Stimulated activated CD8-positive, alpha-beta memory T cell treated with anti-CD3 and anti-CD28 coated beads, Interleukin-4, amount 100 ng/mL, for 4 hours (primary cell): ENCODE measurements at regions not wholly inside any gene's neighbourhood (a gene's known extent, or its start where the extent isn't known, plus 50 kb on each side); places are given as distances from the start of the nearest gene placed in this dataset.

Source experiments
- DNase-seq, 2 donors: peaks; one replicate each; pipeline ENCODE4 v3.0.0-alpha.2; 2020; ENCODE audit warnings: low read depth in 2 of 2, low spot score in 1 of 2

DNA sequence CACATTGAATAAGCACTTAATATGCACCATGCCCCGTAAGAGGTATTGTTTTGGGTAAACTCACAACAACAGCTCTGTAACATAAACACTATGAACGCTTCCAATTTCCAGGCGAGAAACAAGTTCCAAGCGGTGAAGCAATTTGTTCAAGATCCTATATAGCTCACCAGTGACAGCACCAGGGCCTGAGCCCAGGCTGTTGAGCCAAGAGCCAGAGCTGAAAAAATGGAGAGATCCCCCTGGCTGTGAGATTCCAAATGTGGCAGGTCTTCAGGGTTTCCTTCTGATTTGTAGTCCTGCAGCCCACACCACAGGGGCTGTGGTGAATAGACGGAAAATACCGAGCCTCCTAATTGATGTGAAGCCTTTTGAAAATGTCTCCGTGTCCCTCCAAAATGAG is 268.0 kb upstream of the KIRREL3 start:
- no peak for DNase-seq

DNA sequence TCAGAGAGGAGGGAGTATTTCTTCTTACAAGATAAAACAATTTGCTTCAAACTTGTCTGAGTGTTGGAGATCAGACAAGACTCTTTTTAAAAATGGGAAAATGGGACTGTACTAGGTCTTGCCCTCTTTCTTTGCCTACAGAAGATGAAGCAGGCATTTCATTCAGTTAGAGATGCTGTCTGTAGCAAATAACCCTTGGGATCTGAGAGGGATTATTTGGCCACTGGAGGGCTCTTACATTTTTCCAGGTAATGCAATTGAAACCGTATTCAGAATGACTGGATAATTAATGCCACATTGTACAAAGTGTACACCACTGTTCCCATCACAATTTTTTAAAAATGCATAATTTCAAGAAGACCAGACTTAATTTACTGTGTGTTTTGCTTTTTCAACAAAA is 258.5 kb upstream of the KIRREL3 start:
- no peak for DNase-seq

DNA sequence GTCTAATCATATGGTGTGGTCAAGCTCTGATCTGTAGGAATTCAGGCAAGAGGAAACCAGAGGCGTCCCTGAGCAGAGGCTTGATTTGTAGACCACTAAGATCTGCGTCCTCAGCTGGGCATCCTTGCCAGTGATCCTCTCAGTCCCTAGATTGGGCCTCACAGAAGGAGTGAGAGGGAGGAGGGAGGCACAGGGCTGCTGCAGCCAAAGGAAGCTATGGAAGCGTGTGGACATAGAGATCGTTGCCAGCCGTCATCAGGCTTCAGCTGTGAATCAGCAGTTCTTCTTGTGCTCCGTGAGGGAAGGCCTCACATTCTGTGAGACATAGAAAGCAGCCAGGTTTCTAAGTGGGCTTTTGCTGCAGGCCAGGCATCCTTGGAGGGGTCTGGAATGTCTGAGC is 254.6 kb upstream of the KIRREL3 start:
- DNase-seq, result no peak

DNA sequence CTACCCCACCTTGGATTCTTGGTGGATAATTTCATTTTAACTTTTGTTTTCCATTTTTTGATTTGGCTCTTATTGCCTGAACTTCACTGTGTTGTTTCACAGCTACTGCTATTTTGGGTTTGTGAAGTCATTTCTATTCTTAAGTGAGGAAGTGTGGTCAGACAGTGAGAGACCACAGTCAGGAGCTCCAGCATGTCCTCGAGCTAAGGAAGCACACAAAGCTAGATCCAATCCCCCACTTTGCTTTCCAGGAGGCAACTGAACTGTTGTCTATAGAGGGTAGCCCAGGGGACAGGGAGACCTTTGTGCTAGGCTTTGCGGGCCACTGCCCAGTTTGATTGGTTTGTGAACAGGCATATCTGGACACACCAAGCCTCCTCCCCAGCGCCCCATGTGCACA is 251.8 kb upstream of the KIRREL3 start:
- no peak for DNase-seq

DNA sequence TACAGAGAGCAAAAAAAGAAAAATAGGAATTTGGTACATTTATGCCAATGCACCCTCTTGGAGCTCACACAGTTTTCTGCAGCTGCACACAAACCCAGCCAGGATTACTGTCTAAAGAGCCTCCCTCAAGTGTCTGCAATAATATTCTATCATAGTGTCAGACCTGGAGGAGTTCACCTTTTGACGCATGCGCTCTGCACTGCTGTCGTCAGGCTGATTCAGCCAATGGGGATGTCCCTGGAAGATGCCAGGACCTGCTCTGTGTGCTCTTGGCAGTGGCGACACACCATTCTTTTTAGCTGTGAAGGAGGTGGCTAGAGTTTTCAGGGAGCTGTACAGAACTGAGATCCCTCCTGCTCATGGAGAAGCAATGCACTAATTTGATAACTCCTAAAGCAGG is 249.0 kb upstream of the KIRREL3 start:
- DNase-seq, result no peak

DNA sequence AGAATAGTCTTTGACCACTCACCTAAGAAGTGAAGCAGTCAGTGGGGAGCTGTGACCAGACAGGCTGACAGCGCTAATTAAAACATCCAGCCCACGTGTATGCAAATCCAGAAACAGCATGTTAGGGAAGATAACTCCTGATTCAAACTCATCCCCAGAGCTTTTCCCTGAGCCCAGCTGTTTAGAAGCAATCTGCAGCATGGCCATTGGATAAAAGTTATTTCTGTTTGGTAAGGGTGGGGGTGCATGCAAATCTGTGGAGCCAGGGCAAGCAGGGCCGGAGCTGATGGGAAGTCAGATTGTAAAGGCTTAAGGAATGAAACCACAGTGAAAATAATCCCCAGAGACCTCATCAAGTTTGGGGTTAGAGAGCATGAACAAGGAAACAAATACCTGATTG is 247.9 kb upstream of the KIRREL3 start:
- no peak for DNase-seq

DNA sequence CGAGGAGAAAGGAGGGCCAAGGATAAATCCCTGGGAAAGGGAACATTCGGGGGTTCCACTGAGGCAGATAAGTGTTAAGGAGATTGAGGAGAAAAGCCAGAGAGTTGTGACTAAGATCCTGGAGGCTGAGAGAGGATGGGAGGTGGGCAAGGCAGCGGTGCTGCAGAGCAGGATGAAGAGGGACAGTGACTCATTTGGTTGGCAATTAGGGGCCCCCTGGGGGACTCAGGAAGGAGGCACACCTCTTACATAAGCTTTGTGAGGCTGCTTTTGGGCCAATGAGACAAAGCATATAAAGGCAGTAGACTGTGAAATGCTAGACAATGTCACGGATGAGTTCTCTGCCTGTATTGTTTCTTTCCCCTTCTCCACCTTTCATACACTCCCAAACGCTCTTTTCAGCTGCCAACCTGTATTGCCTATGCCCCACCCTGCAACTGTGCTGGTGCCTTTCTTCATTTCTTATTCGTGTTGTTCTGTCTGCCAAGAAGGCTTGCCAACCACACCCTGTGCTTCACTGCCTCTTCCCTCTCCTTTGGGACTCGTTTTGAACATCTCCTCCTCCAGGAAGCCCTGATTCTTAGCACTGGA is 246.8 kb upstream of the KIRREL3 start:
- DNase-seq, result no peak

DNA sequence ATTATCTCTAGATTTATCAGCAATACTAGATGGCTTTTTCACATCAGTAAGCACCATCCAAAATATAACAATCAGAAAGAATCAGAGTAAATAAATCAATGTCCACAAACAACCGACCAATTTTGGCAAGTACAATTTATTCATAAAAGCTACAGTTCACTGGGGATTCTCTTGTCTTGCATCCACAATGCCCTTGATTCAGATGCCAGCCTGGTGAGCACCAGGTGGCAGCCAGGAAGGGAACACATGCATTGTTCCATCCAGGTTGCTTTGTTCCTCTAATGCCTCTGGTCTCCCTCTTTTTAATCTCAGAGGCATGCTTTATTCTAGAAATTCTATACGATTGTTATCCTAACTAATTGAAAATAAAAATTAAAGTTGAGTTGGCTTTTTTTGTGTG is 242.1 kb upstream of the KIRREL3 start:
- no peak for DNase-seq

DNA sequence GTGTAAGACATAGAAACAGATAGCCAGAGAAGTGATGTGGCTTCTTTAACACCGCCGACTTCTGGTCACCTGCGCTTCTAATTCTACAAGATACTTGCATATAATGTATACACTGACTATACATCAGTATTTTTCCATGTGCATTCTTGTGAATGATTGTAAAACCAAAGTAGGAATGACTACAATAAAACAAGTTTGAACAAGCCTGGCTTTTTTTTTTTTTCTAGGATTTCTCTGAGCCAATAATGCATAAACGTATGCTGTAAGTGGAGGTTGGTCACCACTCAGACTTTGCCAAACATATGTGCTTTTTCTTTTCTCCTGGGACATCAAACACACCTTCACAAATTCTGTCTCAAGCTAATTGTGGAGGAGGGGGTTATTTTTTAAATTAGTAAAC is 237.8 kb upstream of the KIRREL3 start:
- no peak for DNase-seq

DNA sequence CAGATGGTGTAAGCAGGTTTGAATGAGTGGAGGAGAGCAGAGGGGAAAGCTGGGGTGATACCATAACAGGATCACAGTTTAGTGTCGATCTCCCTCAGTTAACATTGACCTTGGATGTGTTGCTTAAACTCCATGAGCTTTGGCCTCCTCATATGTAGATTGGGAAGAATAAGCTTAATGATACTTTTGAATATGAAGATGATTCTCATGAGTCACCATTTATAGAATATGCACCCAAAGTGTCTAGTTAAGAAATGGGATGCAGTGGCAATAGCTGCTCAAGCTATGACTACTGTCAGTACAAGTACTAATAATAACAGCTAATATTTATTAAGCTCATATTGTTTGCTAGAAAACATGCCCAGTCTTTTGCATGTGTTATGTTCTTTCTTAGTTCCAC is 236.2 kb upstream of the KIRREL3 start:
- DNase-seq, result no peak

DNA sequence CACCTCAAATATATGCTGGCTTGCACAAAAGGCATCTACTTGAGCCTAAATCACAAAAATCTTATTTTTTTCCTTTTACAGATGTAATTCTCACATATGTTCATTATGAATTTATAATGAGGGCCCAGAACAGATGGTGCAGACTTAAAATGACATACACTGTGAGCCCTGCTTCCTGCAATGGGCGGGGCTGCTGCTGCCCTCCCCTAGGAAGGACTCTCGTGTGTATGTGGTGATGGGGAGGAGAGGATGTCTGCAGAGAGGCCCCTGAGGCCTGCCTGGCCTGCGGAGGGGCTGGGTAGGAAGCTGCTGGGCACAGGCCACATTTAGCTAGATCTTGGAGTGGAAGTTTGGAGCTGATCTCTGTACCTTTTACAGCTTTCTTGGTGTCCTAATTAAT is 233.4 kb upstream of the KIRREL3 start:
- no peak for DNase-seq

DNA sequence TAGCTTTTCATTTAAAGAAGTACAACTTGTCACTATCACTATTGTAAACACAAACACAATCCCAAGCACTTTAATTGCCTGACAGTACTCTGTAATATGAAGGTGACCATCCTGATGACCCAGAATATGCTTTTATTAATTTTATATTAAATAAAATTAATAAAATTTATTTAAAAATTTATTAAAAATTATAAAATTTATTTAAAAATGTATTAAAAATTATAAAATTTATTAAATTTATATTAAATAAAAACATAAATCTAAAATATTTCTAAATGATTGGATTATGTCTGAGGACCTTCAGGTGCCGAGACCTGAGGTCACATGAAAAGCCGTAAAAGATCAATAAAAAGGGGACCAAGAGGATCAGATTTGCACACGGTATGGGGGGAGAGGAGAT is 229.8 kb upstream of the KIRREL3 start:
- DNase-seq, result no peak

DNA sequence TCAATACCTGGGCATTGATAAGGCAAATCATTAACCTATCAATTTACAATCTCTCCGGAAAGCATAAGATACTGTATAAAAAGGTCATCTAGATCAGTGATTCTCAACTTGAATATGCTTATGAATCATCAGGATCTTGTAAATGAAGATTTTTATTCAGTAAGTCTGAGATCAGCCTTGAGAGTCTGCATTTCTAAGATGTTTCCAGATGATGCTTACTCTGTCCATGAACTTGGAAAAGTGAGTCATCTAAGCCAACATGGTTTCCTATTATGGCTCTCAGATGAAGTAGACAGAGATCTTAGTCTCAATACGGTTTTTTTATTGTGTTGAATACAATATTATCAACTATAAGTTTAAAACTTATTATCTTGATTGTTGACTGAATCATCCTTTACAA is 226.4 kb upstream of the KIRREL3 start:
- no peak for DNase-seq

DNA sequence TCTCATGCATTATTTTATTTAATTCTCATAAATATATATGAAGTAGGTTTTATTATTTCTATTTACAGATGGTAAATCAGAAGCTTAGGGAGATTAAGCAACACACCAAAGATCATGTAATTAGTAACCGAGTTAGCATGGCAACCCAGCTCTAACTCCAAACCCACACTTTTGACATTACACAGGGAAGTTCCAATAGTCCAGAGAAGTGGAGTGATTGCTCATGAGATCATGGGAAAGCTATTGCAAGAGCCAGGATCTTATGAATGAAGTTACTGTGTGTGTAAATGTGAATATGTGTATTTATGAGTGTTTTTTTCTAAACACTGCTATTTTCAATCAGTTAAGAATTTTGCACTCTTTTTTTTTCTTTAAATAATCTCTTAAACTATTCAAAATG is 225.8 kb upstream of the KIRREL3 start:
- no peak for DNase-seq

DNA sequence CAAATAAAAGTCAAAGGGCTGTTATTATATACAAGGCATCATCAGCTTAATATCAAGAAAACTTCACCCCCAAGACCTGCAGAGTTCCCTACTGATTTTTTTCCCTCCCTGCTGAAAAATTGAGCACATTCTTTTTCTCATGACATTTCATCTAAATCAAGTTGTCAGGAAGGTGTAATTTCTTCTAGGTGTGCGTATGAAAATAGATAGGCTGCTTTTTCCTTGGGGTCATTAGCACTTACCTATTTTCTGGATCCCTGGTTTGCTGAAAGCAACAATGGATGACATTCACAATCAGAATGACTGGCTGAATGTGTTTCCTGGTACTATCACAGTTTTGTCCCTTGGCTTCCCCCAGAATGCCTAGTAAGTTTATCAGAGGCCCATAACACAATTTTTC is 225.0 kb upstream of the KIRREL3 start:
- DNase-seq, result no peak

DNA sequence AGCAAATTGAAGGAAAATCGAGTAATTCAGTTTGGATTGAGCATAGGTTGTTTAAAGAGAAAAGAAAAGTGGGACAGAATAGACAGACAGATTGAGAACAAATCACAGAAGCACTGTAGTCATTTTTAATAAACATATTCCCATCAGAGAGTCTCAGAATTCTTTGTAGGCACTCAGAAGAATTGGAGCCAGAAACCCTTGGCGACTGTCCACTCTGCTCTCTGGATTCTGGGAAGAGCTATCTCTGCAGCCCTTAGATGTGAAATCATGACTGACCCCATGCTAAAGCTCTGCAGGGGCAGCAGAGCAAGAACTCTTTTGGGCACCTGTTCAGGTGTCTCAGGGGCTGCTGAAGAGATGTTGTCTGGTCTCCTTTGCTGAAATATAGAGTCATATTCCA is 223.7 kb upstream of the KIRREL3 start:
- no peak for DNase-seq

DNA sequence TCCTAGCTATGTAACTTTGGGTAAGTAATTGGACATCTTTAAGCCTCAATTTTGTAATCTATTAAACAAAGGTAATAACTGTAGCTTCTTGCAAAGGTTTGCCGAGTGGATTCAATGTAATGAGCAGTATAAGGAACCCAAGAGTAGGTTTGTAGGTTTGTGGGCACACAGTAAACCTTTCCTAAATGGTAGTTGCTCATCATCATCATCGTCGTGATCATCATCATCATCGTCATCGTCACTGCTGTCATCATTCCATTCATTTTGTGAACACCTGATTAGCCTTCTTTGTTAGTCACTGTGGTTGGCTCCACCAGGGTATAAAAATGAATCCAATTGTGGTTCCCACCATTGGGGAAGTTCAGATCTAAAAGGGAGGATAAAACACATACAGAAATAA is 223.1 kb upstream of the KIRREL3 start:
- DNase-seq, result no peak

DNA sequence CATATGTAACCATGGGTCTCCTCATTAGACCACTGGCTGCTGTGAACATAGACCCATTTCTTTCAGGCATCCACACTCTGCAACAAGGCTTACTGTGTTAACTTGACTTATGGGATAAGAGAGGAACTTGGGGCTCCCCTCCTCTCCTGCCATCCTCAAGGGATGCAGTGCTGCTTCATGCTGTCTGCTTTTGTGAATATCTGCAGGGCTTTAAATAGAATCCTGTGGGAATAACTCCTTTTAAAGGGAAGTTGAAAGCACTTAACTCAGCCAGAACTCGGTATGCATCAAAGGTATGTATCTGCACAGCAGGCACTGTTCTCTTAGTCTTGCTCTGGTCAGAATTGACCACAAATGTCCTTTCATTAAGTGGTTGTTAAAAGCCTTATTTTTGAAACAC is 222.5 kb upstream of the KIRREL3 start:
- DNase-seq, result no peak

DNA sequence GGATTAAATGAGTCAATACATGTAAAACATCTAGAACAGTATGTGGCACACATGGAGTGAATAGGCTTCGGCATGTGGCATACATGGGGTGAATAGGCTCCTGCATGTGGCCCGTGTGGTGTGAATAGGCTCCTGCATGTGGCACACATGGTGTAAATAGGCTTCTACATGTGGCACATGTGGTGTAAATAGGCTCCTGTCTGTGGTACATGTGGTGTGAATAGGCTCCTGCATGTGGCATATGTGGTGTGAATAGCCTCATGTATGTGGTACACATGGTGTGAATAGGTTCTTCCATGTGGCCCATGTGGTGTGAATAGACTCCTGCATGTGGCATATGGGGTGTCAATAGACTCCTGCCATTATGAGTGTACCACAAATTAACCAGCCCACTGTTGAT is 219.1 kb upstream of the KIRREL3 start:
- DNase-seq, result no peak

DNA sequence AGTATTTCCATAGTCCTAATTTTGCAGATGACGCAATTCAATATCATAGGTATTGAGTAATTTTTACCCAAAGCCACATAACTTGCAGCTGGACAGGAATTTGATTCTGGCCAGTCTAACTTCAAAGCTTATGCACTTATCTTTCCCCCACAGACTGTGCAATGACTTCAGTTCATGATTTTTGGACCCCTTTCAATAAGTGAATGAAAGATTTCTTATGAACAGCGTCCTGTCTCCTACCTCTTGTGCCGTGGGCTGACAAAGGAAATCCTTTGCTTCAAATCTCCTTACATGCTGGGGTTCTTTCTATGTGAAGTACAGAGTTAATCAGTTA is 217.7 kb upstream of the KIRREL3 start:
- DNase-seq, result no peak

DNA sequence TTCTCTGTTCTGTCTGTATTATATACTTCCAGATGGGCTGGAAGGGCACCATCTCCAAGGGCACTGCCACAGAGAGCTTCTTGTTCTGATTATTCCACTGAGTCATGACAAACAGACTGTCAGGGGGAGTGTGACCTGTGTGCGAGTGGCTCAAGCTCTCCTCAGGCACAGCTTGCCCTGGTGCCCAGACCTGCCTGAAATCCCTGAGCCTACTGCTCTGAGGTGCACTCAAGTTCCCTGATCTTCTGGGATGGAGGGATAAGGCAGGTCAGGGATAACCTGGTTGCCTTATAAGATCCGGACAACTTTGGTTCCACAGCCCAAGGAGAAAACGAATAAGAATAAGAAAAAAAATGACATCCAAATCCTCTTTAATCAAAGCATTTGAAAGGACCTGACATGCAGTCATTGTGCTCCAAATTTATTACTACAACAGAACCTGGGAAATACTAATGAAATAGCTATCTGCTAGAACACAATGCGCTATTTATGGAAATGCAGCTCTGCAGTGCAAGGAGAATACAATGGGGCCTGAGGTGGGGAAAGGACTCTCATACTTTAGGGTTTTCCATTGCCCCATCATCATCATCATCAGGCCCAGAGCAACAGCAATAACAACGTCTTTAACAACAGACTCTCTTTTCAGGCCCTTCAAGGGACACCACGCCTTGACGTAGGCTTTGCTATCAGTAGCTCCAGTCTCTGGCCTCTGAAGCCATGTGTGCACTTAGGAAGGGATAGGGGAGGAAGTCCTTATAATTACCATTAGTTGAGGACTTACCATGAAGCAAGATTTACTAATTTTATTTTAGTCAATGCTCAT is 217.1 kb upstream of the KIRREL3 start:
- DNase-seq, result no peak

DNA sequence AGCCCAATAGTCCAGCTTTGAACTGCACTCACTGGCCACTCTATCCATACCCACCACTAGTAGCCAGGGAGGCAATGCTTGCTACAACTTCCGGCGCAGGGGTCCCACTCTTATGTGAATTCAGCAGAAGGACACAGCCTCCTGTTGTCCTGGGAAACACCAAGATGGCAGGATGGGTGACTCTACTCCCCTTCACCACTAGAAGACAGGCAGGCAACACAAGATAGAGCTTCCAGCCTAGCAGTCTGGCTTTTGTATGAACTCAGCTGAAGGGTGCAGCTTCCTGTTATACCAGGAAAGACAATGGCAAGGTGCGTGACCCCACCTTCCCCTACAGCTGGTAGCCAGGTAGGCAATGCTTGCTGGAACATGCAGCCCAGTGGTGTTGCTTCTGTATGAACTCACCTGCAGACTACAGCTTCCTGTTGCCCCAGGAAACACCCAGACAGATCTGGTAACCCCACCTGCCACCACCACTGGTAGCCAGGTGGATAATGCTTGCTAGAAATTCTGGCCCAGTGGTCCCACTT is 205.2 kb upstream of the KIRREL3 start:
- no peak for DNase-seq

DNA sequence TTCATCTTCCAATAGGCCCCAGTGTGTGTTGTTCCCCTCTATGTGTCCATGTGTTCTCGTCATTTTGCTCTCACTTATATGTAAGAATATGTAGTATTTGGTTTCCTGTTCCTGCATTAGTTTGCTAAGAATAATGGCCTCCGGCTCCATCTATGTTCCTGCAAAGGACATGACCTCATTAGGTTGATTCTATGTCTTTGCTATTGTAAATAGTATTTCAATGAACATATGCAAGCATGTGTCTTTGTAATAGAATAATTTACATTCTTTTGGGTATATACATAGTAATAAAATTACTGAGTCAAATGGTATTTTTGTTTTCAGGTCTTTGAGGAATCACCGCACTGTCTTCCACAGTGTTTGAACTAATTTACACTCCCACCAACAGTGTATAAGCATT is 202.9 kb upstream of the KIRREL3 start:
- DNase-seq, result no peak
